NCI-H2227 (cell line): ENCODE measurements at regions not wholly inside any gene's neighbourhood (a gene's known extent, or its start where the extent isn't known, plus 50 kb on each side); places are given as distances from the start of the nearest gene placed in this dataset.

Experiments
- DNase-seq: peaks from one replicate; lab custom pipeline; 2025; ENCODE audit not compliant: unreplicated experiment; lab: John Stamatoyannopoulos, UW

GRCh38 chr12:60992087-60992486 is 1268.1 kb upstream of the USP15 start:
- no peak for DNase-seq

- no peak for DNase-seq
Measured at GRCh38 chr12:60995256-60995825, 1264.9 kb upstream of the USP15 start.

- no peak for DNase-seq
Measured at GRCh38 chr12:60997869-60998378, 1262.3 kb upstream of the USP15 start.

- DNase-seq: no peak
Measured at GRCh38 chr12:61009192-61009591, 1251.0 kb upstream of the USP15 start.

- no peak for DNase-seq
Measured at GRCh38 chr12:61011767-61012423, 1248.3 kb upstream of the USP15 start.

- no peak for DNase-seq
Measured at GRCh38 chr12:61018571-61018970, 1241.6 kb upstream of the USP15 start.

GRCh38 chr12:61023231-61023630 is 1237.0 kb upstream of the USP15 start:
- no peak for DNase-seq

GRCh38 chr12:61029516-61029915 is 1230.7 kb upstream of the USP15 start:
- no peak for DNase-seq

GRCh38 chr12:61037792-61038191 is 1222.4 kb upstream of the USP15 start:
- DNase-seq: no peak

GRCh38 chr12:61043838-61044237 is 1216.4 kb upstream of the USP15 start:
- DNase-seq: no peak

GRCh38 chr12:61044766-61045165 is 1215.4 kb upstream of the USP15 start:
- DNase-seq: no peak

GRCh38 chr12:61070640-61071414 is 1189.4 kb upstream of the USP15 start:
- no peak for DNase-seq

GRCh38 chr12:61072717-61073116 is 1187.5 kb upstream of the USP15 start:
- DNase-seq: no peak

GRCh38 chr12:61095111-61095510 is 1165.1 kb upstream of the USP15 start:
- DNase-seq: no peak

GRCh38 chr12:61098031-61098580 is 1162.1 kb upstream of the USP15 start:
- no peak for DNase-seq

GRCh38 chr12:61107118-61107517 is 1153.1 kb upstream of the USP15 start:
- no peak for DNase-seq

- no peak for DNase-seq
Measured at GRCh38 chr12:61111218-61111617, 1149.0 kb upstream of the USP15 start.

GRCh38 chr12:61137677-61138414 is 1122.4 kb upstream of the USP15 start:
- no peak for DNase-seq

GRCh38 chr12:61138415-61138759 is 1121.8 kb upstream of the USP15 start:
- DNase-seq: no peak

- DNase-seq: no peak
Measured at GRCh38 chr12:61161961-61162360, 1098.2 kb upstream of the USP15 start.
